Neutrophil (primary cell): ENCODE measurements at regions not wholly inside any gene's neighbourhood (a gene's known extent, or its start where the extent isn't known, plus 50 kb on each side); places are given as distances from the start of the nearest gene placed in this dataset.

Experiments
- H3K27ac ChIP-seq: fragments of 200-600 bp; sonication (generic); 2 replicates; pipeline ENCODE4 v1.5.1; 2016; ENCODE audit warnings: mild to moderate bottlenecking, moderate library complexity
- H3K27me3 ChIP-seq: fragments of 200-600 bp; sonication (generic); 2 replicates; pipeline ENCODE4 v1.6.0; 2016; ENCODE audit warnings: mild to moderate bottlenecking
- H3K36me3 ChIP-seq: fragments of 200-600 bp; sonication (generic); 2 replicates; pipeline ENCODE4 v1.5.1; 2017
- H3K4me1 ChIP-seq, 2 experiments: fragments of 200-600 bp in 1 of 2; sonication (generic) in 1 of 2; 1 replicate in 1 of 2; 2 replicates in 1 of 2; pipeline versions ENCODE4 v1.5.1 to v1.6.1; 2013 to 2016; ENCODE audit warnings: low read depth in 1 of 2, low read length in 1 of 2, mild to moderate bottlenecking in 1 of 2, moderate library complexity in 1 of 2; ENCODE audit not compliant: control insufficient read depth in 1 of 2, insufficient read depth in 1 of 2
- H3K4me3 ChIP-seq, 2 experiments: fragments of 200-600 bp in 1 of 2; sonication (generic) in 1 of 2; 1 replicate in 1 of 2; 2 replicates in 1 of 2; pipeline ENCODE4 v1.5.1; 2013 to 2016; ENCODE audit warnings: low read depth in 1 of 2, low read length in 1 of 2, mild to moderate bottlenecking in 1 of 2, moderate library complexity in 1 of 2
- H3K9me3 ChIP-seq: fragments of 200-600 bp; sonication (generic); 2 replicates; pipeline ENCODE4 v1.5.1; 2016
- TF ChIP-seq, protein P1 (sequence below): fragments of 200-600 bp; sonication (generic); IDR thresholded peaks from 2 replicates; pipeline ENCODE4 v1.5.1; 2016; ENCODE audit warnings: antibody characterized with exemption

- H3K4me3 ChIP-seq: no peak overlapping the region
- no peaks in the 10 kb centered on the region for H3K36me3 ChIP-seq
- H3K27ac ChIP-seq: no peak overlapping the region
- no peaks in the 10 kb centered on the region for H3K27me3 ChIP-seq
- no peaks in the 10 kb centered on the region for H3K4me1 ChIP-seq
- TF ChIP-seq, protein P1, sequence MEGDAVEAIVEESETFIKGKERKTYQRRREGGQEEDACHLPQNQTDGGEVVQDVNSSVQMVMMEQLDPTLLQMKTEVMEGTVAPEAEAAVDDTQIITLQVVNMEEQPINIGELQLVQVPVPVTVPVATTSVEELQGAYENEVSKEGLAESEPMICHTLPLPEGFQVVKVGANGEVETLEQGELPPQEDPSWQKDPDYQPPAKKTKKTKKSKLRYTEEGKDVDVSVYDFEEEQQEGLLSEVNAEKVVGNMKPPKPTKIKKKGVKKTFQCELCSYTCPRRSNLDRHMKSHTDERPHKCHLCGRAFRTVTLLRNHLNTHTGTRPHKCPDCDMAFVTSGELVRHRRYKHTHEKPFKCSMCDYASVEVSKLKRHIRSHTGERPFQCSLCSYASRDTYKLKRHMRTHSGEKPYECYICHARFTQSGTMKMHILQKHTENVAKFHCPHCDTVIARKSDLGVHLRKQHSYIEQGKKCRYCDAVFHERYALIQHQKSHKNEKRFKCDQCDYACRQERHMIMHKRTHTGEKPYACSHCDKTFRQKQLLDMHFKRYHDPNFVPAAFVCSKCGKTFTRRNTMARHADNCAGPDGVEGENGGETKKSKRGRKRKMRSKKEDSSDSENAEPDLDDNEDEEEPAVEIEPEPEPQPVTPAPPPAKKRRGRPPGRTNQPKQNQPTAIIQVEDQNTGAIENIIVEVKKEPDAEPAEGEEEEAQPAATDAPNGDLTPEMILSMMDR: no peak
- H3K9me3 ChIP-seq: no peaks in the 10 kb centered on the region
These were observed 979.8 kb downstream of the BCL11B start for GRCh38 chr14:98292191-98292590.

DNA sequence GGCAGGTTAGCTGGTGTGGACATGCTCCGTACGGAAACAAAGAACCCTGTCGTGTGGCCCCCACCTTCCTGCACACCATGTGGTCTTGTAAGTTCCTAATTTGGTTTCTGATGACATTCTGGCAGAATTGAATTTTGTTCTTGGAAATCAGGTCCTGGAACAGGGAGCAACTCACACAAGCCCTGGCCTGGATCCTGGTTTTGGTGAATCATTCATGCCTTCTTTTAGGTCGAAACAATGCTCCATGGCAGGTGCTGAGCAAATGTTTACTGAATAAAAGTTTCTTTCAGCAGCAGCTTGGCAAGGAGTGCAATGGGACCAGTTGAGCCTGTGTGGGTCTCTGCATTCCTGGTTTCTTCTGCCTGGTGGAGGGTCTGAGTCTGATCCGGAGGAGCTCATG, 978.4 kb downstream of the BCL11B start:
- TF ChIP-seq, protein P1: no peak
- H3K4me3 ChIP-seq: no peak overlapping the region
- no peaks in the 10 kb centered on the region for H3K9me3 ChIP-seq

GRCh38 chr14:98296895-98297294, 975.1 kb downstream of the BCL11B start:
- Histone ChIP-seq H3K9me3 (no peaks in the 10 kb centered on the region), H3K27me3 (no peaks in the 10 kb centered on the region), H3K36me3 (no peaks in the 10 kb centered on the region), H3K27ac (no peak overlapping the region), H3K4me1 (no peaks in the 10 kb centered on the region), H3K4me3 (no peak overlapping the region)
- TF ChIP-seq, protein P1: no peak

More for the DNA sequence above, 978.4 kb downstream of the BCL11B start:
- Histone ChIP-seq H3K27ac (no peak overlapping the region), H3K27me3 (no peaks in the 10 kb centered on the region), H3K4me1 (no peaks in the 10 kb centered on the region), H3K36me3 (no peaks in the 10 kb centered on the region)

DNA sequence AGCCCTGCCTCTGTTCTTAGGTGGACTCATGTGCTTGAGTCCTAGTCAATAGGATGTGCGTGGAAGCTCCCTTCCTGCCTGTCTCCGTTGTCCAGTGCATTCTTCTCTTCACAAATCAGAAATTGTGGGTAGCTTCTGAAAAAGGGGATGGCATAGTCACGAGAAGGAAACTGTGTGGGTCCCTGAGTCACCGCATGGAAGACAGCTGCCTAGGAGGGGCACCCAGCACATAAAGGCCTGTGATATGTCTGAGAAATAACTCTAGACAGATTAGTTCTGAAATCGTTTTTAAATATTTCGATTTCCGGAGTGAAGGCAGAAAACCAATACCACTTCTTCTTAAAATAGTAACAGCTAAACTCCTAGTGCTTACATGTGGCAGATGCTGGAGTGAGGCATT, 974.4 kb downstream of the BCL11B start:
- Histone ChIP-seq H3K4me3 (no peak overlapping the region), H3K4me1 (no peaks in the 10 kb centered on the region), H3K9me3 (no peaks in the 10 kb centered on the region), H3K27ac (no peak overlapping the region), H3K27me3 (no peaks in the 10 kb centered on the region), H3K36me3 (no peaks in the 10 kb centered on the region)
- TF ChIP-seq, protein P1: no peak

DNA sequence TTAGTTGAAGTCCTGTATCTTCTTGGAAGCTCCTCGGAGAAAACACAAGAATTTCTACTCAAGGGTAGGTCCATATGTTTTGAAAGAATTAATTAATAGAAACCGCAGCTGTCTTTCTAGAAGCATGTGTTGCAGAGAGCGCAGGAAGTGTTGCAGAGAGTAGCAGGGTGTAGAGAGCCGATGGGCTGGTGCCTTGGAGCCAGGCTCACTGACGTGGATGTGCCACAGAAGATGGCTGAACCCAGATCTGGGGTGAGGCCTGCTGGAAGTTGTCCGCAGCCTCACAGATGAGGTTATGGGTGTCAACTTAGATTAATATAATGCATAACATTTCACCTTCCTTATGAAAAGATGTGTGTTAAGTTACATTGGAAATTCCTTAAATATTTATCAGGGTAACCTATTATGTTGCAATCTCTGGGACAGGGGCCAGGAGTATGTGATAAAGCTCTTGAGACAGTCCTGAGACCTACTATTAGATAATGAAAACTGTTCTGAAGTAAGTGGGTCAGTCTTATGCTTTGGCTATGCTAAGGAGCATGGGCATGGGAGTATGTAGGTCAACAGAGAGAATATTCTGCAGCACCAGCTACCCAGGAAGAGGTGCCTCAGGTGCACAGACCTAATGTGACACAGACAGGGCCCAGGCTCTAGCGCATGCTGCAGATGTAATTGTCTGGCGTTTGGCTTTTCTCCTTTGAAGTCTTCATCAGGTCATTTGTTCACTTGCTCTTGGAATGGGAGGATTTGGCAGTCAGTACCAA, 973.3 kb downstream of the BCL11B start:
- no peaks in the 10 kb centered on the region for H3K9me3 ChIP-seq
- no peaks in the 10 kb centered on the region for H3K27me3 ChIP-seq
- H3K4me3 ChIP-seq: no peak overlapping the region
- TF ChIP-seq, protein P1: no peak
- H3K4me1 ChIP-seq: no peaks in the 10 kb centered on the region
- no peak overlapping the region for H3K27ac ChIP-seq
- no peaks in the 10 kb centered on the region for H3K36me3 ChIP-seq
